ENCODE measurements at regions not wholly inside any gene's neighbourhood (a gene's known extent, or its start where the extent isn't known, plus 50 kb on each side); places are given as distances from the start of the nearest gene placed in this dataset.

DNA sequence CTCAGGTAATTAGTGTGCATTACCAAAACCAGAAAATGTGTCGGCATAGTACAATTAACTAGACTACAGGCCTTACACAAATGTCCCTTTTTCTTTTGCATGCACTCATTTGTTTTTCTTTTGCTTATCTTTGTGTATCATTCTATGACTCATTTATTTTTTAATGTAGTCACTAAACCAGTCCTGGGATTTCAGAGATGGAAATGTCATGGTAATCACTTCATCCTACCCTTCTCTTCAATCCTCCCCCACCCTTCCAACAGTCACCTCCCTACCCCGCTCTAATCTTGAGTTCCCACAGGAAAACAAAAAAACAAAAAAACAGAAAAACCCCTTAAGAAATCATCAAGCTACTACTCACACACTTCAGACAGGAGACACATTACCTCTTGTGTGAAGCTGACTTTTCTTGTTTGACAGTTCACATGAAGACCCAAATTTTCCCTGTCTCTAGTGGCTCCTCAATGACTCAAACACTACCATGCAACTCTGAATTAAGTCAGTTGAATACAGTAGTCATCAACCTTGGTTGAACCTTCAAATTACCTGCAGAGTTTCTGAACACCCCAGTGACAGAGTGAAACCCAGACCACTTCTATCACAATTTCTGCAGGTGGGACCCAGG, 242.4 kb upstream of the SALL1 start:
- Mint-ChIP-seq H3K9me3 (ENCODE audit: unreplicated experiment) (no peaks in the 10 kb centered on the region), H3K4me1 (ENCODE audit: insufficient read depth, unreplicated experiment) (peaks cover 7% of the 10 kb centered on the region), H3K27ac (ENCODE audit: low read depth, unreplicated experiment) (no peak overlapping the region), H3K36me3 (ENCODE audit: insufficient read depth, unreplicated experiment) (no peaks in the 10 kb centered on the region), H3K4me3 (ENCODE audit: unreplicated experiment) (no peak overlapping the region), H3K27me3 (ENCODE audit: insufficient read depth, unreplicated experiment) (no peaks in the 10 kb centered on the region)
- BruUV-seq (replicated peaks) = no TSS peak
- DNase-seq (ENCODE audit: unreplicated experiment) = no peak
- intact Hi-C loops (cut with micrococcal nuclease) = no loop called here
- CTCF ChIA-PET = interaction anchor here (0.6 to 0.7 kb wide), 3 partner anchors 8 to 52 kb away, joined by 3 read pairs; no protein-coding TSS in a partner anchor
- TF ChIP-seq, protein P1, sequence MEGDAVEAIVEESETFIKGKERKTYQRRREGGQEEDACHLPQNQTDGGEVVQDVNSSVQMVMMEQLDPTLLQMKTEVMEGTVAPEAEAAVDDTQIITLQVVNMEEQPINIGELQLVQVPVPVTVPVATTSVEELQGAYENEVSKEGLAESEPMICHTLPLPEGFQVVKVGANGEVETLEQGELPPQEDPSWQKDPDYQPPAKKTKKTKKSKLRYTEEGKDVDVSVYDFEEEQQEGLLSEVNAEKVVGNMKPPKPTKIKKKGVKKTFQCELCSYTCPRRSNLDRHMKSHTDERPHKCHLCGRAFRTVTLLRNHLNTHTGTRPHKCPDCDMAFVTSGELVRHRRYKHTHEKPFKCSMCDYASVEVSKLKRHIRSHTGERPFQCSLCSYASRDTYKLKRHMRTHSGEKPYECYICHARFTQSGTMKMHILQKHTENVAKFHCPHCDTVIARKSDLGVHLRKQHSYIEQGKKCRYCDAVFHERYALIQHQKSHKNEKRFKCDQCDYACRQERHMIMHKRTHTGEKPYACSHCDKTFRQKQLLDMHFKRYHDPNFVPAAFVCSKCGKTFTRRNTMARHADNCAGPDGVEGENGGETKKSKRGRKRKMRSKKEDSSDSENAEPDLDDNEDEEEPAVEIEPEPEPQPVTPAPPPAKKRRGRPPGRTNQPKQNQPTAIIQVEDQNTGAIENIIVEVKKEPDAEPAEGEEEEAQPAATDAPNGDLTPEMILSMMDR (IDR thresholded peaks at IDR 0.05; ENCODE audit: unreplicated experiment) = no peak
- POLR2A ChIA-PET = interaction anchor here (1.0 kb wide), 1 partner anchor 163 kb away, joined by 4 read pairs; no protein-coding TSS in a partner anchor

DNA sequence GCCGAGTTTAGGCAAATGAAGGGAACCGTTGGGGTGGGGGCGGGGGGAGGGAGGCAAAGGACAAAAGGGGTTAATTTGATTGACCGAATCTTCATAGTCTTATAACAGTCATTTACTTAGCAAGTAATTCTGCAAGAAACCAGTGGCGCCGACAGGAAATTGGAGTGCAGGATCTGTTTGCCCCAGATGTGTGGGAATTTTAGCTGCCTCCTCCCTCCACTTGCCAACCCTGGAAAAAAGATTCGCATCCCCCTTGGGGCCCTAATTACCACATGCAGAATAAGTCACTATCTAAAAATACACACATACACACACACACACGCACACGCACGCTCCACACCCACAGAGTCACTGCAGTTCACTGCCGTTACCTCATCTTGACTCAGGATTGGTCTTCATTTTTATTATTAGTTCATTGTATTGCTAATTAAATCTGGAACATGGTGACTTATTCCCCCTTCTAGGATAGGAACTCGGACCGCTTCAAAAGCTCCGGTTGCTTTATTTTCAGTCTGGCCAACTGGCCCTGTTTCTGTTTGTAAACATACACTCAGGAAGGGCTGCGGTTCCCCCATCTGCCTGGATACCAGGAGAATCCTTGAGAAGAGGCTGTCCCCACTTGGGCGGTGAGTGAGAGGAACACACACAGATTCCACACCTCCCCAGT, 241.6 kb upstream of the SALL1 start:
- TF ChIP-seq, protein P1 (IDR thresholded peaks at IDR 0.05; ENCODE audit: unreplicated experiment) = no peak
- Mint-ChIP-seq H3K4me3 (ENCODE audit: unreplicated experiment) (no peak overlapping the region), H3K36me3 (ENCODE audit: insufficient read depth, unreplicated experiment) (no peaks in the 10 kb centered on the region), H3K9me3 (ENCODE audit: unreplicated experiment) (no peaks in the 10 kb centered on the region), H3K4me1 (ENCODE audit: insufficient read depth, unreplicated experiment) (peaks cover 7% of the 10 kb centered on the region), H3K27ac (ENCODE audit: low read depth, unreplicated experiment) (no peak overlapping the region), H3K27me3 (ENCODE audit: insufficient read depth, unreplicated experiment) (no peaks in the 10 kb centered on the region)
- no TSS peak for BruUV-seq (replicated peaks)
- intact Hi-C loops (cut with micrococcal nuclease) = no loop called here
- CTCF ChIA-PET = interaction anchor here (0.6 to 0.7 kb wide), 2 partner anchors 28 to 53 kb away, joined by 3 read pairs; no protein-coding TSS in a partner anchor
- no peak for DNase-seq (ENCODE audit: unreplicated experiment)
- POLR2A ChIA-PET = no interaction called here

DNA sequence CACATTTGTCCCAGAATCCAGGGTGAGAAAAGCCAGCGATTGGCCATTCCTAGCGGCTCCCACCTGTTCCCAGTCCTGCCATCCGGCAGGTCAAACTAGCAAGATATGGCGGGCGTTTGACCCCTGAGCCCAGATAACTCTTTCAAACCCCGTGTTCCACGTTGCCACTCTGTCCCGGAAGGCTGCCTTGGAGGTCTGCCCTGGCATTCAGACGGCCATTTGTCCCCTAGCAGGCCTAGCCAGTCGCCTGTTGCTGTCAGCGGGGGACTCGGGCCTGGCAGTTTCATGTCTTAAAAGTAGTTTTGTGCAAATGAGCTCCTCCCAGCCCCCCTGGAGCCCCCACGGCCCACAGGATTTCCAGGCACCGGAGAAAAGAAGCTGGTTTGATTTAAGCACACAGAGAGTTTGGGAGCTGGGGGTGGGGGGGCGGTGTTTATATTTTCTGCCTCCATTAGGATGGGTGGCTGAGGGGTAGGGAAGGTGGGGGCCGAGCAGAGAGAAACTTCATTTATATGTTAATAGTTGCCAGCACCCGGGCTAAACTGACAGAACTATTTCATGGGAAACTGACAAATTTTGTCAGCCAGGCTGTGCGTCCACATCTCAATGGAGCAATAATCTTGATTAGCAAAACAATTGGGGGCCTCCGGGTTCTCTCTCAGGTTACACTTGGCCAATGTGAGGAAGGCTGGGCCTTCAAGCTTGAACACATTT, 240.9 kb upstream of the SALL1 start:
- intact Hi-C loops (cut with micrococcal nuclease) = no loop called here
- BruUV-seq (replicated peaks) = no TSS peak
- no peak overlapping the region for H3K4me3 Mint-ChIP-seq (ENCODE audit: unreplicated experiment)
- H3K27me3 Mint-ChIP-seq (ENCODE audit: insufficient read depth, unreplicated experiment) = no peaks in the 10 kb centered on the region
- ChIA-PET CTCF (no interaction called here), POLR2A (no interaction called here)
- no peaks in the 10 kb centered on the region for H3K36me3 Mint-ChIP-seq (ENCODE audit: insufficient read depth, unreplicated experiment)
- H3K9me3 Mint-ChIP-seq (ENCODE audit: unreplicated experiment) = no peaks in the 10 kb centered on the region
- peaks cover 7% of the 10 kb centered on the region for H3K4me1 Mint-ChIP-seq (ENCODE audit: insufficient read depth, unreplicated experiment)
- TF ChIP-seq, protein P1 (IDR thresholded peaks at IDR 0.05; ENCODE audit: unreplicated experiment) = no peak
- DNase-seq (ENCODE audit: unreplicated experiment) = no peak
- no peak overlapping the region for H3K27ac Mint-ChIP-seq (ENCODE audit: low read depth, unreplicated experiment)

DNA sequence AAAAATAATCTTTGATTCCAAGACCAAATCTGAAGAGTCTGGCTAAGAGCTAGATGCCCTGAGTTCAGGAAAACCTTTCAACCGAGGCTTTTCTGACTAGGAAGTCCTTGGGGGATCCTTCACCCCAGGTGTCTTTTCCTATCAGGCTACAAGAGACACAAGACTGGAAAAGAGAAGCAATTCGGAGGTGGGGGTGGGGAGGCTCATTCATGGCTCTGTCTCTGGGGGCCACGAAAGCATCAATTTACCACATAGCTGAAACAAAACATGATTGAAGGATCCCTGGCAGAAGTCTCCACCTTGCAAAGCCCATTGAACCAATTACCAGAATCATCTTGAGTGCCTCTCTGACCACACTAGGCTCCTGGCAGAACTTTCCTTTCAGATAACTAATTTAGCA, 239.8 kb upstream of the SALL1 start:
- no peak for DNase-seq (ENCODE audit: unreplicated experiment)
- TF ChIP-seq, protein P1 (IDR thresholded peaks at IDR 0.05; ENCODE audit: unreplicated experiment) = no peak
- Mint-ChIP-seq H3K36me3 (ENCODE audit: insufficient read depth, unreplicated experiment) (no peaks in the 10 kb centered on the region), H3K27ac (ENCODE audit: low read depth, unreplicated experiment) (no peak overlapping the region), H3K9me3 (ENCODE audit: unreplicated experiment) (no peaks in the 10 kb centered on the region), H3K27me3 (ENCODE audit: insufficient read depth, unreplicated experiment) (no peaks in the 10 kb centered on the region), H3K4me1 (ENCODE audit: insufficient read depth, unreplicated experiment) (peaks cover 7% of the 10 kb centered on the region), H3K4me3 (ENCODE audit: unreplicated experiment) (no peak overlapping the region)
- intact Hi-C loops (cut with micrococcal nuclease) = no loop called here
- ChIA-PET CTCF (interaction anchor here (0.7 kb wide), 1 partner anchor 9 kb away, joined by 3 read pairs; no protein-coding TSS in a partner anchor), POLR2A (no interaction called here)
- BruUV-seq (replicated peaks) = no TSS peak
